GM18511 (cell line): ENCODE measurements at regions not wholly inside any gene's neighbourhood (a gene's known extent, or its start where the extent isn't known, plus 50 kb on each side); places are given as distances from the start of the nearest gene placed in this dataset.

Experiments
- ATAC-seq: cut with Tn5 transposase; IDR thresholded peaks from one replicate; pipeline ENCODE4 v1.9.1; 2021; ENCODE audit warnings: mild to moderate bottlenecking, moderate library complexity; ENCODE audit not compliant: unreplicated experiment

- ATAC-seq, result no peak
Observed at GRCh38 chr7:41910940-41911600, 208.2 kb upstream of the INHBA start.

- peak; percentile 52 for ATAC-seq
Observed at GRCh38 chr7:41907444-41907843, 204.6 kb upstream of the INHBA start.

- no peak for ATAC-seq
Observed at GRCh38 chr7:41900532-41900931, 197.6 kb upstream of the INHBA start.

GRCh38 chr7:41899823-41900433 lies 197.0 kb upstream of the INHBA start:
- no peak for ATAC-seq

- no peak for ATAC-seq
Observed at GRCh38 chr7:41893656-41894055, 190.8 kb upstream of the INHBA start.

- ATAC-seq, result no peak
Observed at GRCh38 chr7:41892356-41893100, 189.6 kb upstream of the INHBA start.

- ATAC-seq, result no peak
Observed at GRCh38 chr7:41891950-41892349, 189.1 kb upstream of the INHBA start.

GRCh38 chr7:41890631-41891274 lies 187.9 kb upstream of the INHBA start:
- no peak for ATAC-seq

GRCh38 chr7:41889472-41889871 lies 186.6 kb upstream of the INHBA start:
- peak; percentile 1 for ATAC-seq

- ATAC-seq, result peak; percentile 58
Observed at GRCh38 chr7:41889040-41889439, 186.2 kb upstream of the INHBA start.

GRCh38 chr7:41887416-41887815 lies 184.5 kb upstream of the INHBA start:
- no peak for ATAC-seq

GRCh38 chr7:41886901-41887311 lies 184.0 kb upstream of the INHBA start:
- no peak for ATAC-seq

GRCh38 chr7:41886262-41886900 lies 183.5 kb upstream of the INHBA start:
- no peak for ATAC-seq

GRCh38 chr7:41885748-41886147 lies 182.9 kb upstream of the INHBA start:
- no peak for ATAC-seq

- ATAC-seq, result no peak
Observed at GRCh38 chr7:41885078-41885477, 182.2 kb upstream of the INHBA start.

GRCh38 chr7:41882745-41883420 lies 180.0 kb upstream of the INHBA start:
- ATAC-seq, result peak; percentile 40

GRCh38 chr7:41882256-41882655 lies 179.4 kb upstream of the INHBA start:
- ATAC-seq, result peak; percentile 28

- peak; percentile 92 for ATAC-seq
Observed at GRCh38 chr7:41881331-41882130, 178.6 kb upstream of the INHBA start.

- no peak for ATAC-seq
Observed at GRCh38 chr7:41880107-41880506, 177.2 kb upstream of the INHBA start.

- ATAC-seq, result no peak
Observed at GRCh38 chr7:41879403-41879802, 176.5 kb upstream of the INHBA start.
